ENCODE measurements at regions not wholly inside any gene's neighbourhood (a gene's known extent, or its start where the extent isn't known, plus 50 kb on each side); places are given as distances from the start of the nearest gene placed in this dataset.

GRCh38 chr3:65109966-65110500 is 422.2 kb upstream of the ADAMTS9 start:
- DNase-seq, result no peak

- no peak for DNase-seq
Measured at GRCh38 chr3:65107174-65107573, 419.4 kb upstream of the ADAMTS9 start.

- no peak for DNase-seq
Measured at GRCh38 chr3:65101450-65101849, 413.6 kb upstream of the ADAMTS9 start.

- DNase-seq, result no peak
Measured at GRCh38 chr3:65098400-65098799, 410.6 kb upstream of the ADAMTS9 start.

GRCh38 chr3:65096110-65096745 is 408.4 kb upstream of the ADAMTS9 start:
- DNase-seq, result no peak

GRCh38 chr3:65094723-65095122 is 406.9 kb upstream of the ADAMTS9 start:
- DNase-seq, result no peak

- DNase-seq, result no peak
Measured at GRCh38 chr3:65093641-65094040, 405.8 kb upstream of the ADAMTS9 start.

- DNase-seq, result no peak
Measured at GRCh38 chr3:65091565-65091964, 403.8 kb upstream of the ADAMTS9 start.

GRCh38 chr3:65083240-65083639 is 395.4 kb upstream of the ADAMTS9 start:
- no peak for DNase-seq

- DNase-seq, result no peak
Measured at GRCh38 chr3:65081536-65081935, 393.7 kb upstream of the ADAMTS9 start.

GRCh38 chr3:65080432-65080831 is 392.6 kb upstream of the ADAMTS9 start:
- no peak for DNase-seq

GRCh38 chr3:65079560-65079959 is 391.8 kb upstream of the ADAMTS9 start:
- DNase-seq, result no peak

GRCh38 chr3:65078748-65079147 is 390.9 kb upstream of the ADAMTS9 start:
- no peak for DNase-seq

- DNase-seq, result no peak
Measured at GRCh38 chr3:65077124-65077523, 389.3 kb upstream of the ADAMTS9 start.

GRCh38 chr3:65070968-65071367 is 383.2 kb upstream of the ADAMTS9 start:
- no peak for DNase-seq

GRCh38 chr3:65060904-65061303 is 373.1 kb upstream of the ADAMTS9 start:
- DNase-seq, result no peak

- no peak for DNase-seq
Measured at GRCh38 chr3:65052101-65052500, 364.3 kb upstream of the ADAMTS9 start.

GRCh38 chr3:65048151-65048550 is 360.4 kb upstream of the ADAMTS9 start:
- no peak for DNase-seq

GRCh38 chr3:65045138-65045537 is 357.3 kb upstream of the ADAMTS9 start:
- DNase-seq, result no peak

GRCh38 chr3:65044401-65044800 is 356.6 kb upstream of the ADAMTS9 start:
- no peak for DNase-seq

- DNase-seq, result no peak
Measured at GRCh38 chr3:65042675-65043074, 354.9 kb upstream of the ADAMTS9 start.

GRCh38 chr3:65039754-65040210 is 352.0 kb upstream of the ADAMTS9 start:
- no peak for DNase-seq

- no peak for DNase-seq
Measured at GRCh38 chr3:65037861-65038260, 350.1 kb upstream of the ADAMTS9 start.

GRCh38 chr3:65035246-65035645 is 347.4 kb upstream of the ADAMTS9 start:
- DNase-seq, result no peak

- DNase-seq, result no peak
Measured at GRCh38 chr3:65033576-65033975, 345.8 kb upstream of the ADAMTS9 start.

All from SHP77 (cell line).